GM19463 (cell line): ENCODE measurements at regions not wholly inside any gene's neighbourhood (a gene's known extent, or its start where the extent isn't known, plus 50 kb on each side); places are given as distances from the start of the nearest gene placed in this dataset.
"Not testable (repeated sequence)": the region's sequence is repeated elsewhere in the genome, so short reads cannot be mapped to it uniquely, and the experiment has no call there.

ENCODE experiments used
- ATAC-seq: cut with Tn5 transposase; IDR thresholded peaks from one replicate; pipeline ENCODE4 v1.9.1; 2021; ENCODE audit warnings: mild to moderate bottlenecking, moderate library complexity; ENCODE audit not compliant: unreplicated experiment

- no peak for ATAC-seq
Measured at GRCh38 chr5:89199306-89199705, 316.3 kb upstream of the MEF2C start.

- no peak for ATAC-seq
Measured at GRCh38 chr5:89191374-89191773, 308.4 kb upstream of the MEF2C start.

- ATAC-seq: no peak
Measured at GRCh38 chr5:89190515-89191265, 307.7 kb upstream of the MEF2C start.

GRCh38 chr5:89187883-89188465 is 305.0 kb upstream of the MEF2C start:
- ATAC-seq: peak; percentile 61

GRCh38 chr5:89187268-89187667 is 304.3 kb upstream of the MEF2C start:
- ATAC-seq: peak; percentile 51

- ATAC-seq: no peak
Measured at GRCh38 chr5:89181546-89181945, 298.6 kb upstream of the MEF2C start.

- no peak for ATAC-seq
Measured at GRCh38 chr5:89179731-89180130, 296.7 kb upstream of the MEF2C start.

GRCh38 chr5:89178541-89178940 is 295.6 kb upstream of the MEF2C start:
- ATAC-seq: no peak

GRCh38 chr5:89173528-89173927 is 290.5 kb upstream of the MEF2C start:
- no peak for ATAC-seq

GRCh38 chr5:89168766-89169165 is 285.8 kb upstream of the MEF2C start:
- ATAC-seq: peak; percentile 91

- not testable (repeated sequence) for ATAC-seq
Measured at GRCh38 chr5:89164703-89165102, 281.7 kb upstream of the MEF2C start.

GRCh38 chr5:89156226-89156625 is 273.2 kb upstream of the MEF2C start:
- no peak for ATAC-seq

GRCh38 chr5:89147031-89147430 is 264.0 kb upstream of the MEF2C start:
- no peak for ATAC-seq

- no peak for ATAC-seq
Measured at GRCh38 chr5:89137148-89137547, 254.2 kb upstream of the MEF2C start.

- no peak for ATAC-seq
Measured at GRCh38 chr5:89133975-89134374, 251.0 kb upstream of the MEF2C start.

- ATAC-seq: no peak
Measured at GRCh38 chr5:89133129-89133528, 250.1 kb upstream of the MEF2C start.

- ATAC-seq: no peak
Measured at GRCh38 chr5:89130851-89131250, 247.9 kb upstream of the MEF2C start.

- ATAC-seq: no peak
Measured at GRCh38 chr5:89129941-89130340, 247.0 kb upstream of the MEF2C start.

- no peak for ATAC-seq
Measured at GRCh38 chr5:89128906-89129625, 246.1 kb upstream of the MEF2C start.

- no peak for ATAC-seq
Measured at GRCh38 chr5:89128092-89128491, 245.1 kb upstream of the MEF2C start.

- ATAC-seq: no peak
Measured at GRCh38 chr5:89127191-89127590, 244.2 kb upstream of the MEF2C start.

- no peak for ATAC-seq
Measured at GRCh38 chr5:89125372-89125771, 242.4 kb upstream of the MEF2C start.
